ENCODE measurements at regions not wholly inside any gene's neighbourhood (a gene's known extent, or its start where the extent isn't known, plus 50 kb on each side); places are given as distances from the start of the nearest gene placed in this dataset.

DNA sequence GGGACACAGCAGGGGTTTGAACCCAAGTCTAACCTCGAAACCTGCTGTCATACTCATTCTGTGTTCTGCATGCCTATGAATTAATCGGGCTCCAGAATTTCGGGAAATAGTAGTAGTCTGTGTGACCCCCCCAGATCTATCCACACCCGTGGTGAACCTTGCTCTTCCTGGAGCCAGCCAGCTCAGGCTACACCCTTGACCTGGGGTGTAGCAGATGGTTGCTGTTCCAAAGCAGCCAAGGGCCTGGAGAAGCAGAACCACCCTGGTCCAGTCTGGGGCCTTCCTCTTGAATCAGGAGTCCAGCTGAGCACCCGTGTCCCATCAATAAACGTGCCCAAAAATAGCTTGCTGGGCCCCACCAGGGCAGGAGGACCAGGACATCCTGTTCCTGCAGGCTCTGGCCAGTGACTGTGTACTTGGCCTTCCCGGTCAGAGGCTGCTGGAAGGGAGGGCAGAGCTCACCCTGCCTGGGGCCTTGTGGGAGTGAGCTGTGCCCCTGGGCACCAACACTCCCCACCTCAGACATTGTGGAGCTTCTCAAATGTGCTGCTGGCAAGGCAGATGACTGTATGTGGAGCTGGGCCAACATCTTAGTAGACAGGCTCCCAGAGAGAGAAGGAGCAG, 101.2 kb upstream of the ZNF716 start:
- TF ChIP-seq, protein P1, sequence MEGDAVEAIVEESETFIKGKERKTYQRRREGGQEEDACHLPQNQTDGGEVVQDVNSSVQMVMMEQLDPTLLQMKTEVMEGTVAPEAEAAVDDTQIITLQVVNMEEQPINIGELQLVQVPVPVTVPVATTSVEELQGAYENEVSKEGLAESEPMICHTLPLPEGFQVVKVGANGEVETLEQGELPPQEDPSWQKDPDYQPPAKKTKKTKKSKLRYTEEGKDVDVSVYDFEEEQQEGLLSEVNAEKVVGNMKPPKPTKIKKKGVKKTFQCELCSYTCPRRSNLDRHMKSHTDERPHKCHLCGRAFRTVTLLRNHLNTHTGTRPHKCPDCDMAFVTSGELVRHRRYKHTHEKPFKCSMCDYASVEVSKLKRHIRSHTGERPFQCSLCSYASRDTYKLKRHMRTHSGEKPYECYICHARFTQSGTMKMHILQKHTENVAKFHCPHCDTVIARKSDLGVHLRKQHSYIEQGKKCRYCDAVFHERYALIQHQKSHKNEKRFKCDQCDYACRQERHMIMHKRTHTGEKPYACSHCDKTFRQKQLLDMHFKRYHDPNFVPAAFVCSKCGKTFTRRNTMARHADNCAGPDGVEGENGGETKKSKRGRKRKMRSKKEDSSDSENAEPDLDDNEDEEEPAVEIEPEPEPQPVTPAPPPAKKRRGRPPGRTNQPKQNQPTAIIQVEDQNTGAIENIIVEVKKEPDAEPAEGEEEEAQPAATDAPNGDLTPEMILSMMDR (IDR thresholded peaks at IDR 0.05): no peak
- DNase-seq: no peak
- ATAC-seq: no peak
- 44 to 47% methylated on average over 7 of the region's 7 CpGs for WGBS, 2 donors
- FAIRE-seq: no peak
- no peaks in the 10 kb centered on the region for H3K27me3 ChIP-seq
- no peaks in the 10 kb centered on the region for H3K36me3 ChIP-seq
- H3K27ac ChIP-seq: no peak overlapping the region
- intact Hi-C loops (cut with DNase I): no loop called here
- H3K4me1 ChIP-seq: no peaks in the 10 kb centered on the region
- H3K4me3 ChIP-seq: no peak overlapping the region
- no peaks in the 10 kb centered on the region for H3K9me3 ChIP-seq

DNA sequence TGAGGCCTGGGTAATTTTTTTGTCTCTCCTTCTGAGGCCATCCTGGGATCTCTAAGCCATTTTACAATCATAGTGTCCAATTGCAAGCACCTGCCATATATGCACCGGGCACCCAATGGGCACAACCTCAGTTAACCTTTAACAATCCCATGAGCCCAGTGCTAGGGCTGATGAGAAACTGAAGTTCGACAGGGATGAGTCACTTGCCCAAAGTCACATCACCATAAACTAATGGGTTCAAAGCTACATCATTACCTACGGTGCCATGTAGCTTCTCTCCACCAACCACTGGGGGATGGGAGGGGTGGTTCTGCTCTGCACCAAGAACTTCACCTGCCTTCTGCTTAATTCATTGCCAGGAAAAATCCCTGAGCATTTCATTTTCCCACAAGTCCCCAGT, 95.8 kb upstream of the ZNF716 start:
- Histone ChIP-seq H3K36me3 (no peaks in the 10 kb centered on the region), H3K27ac (no peak overlapping the region), H3K27me3 (no peaks in the 10 kb centered on the region), H3K9me3 (no peaks in the 10 kb centered on the region), H3K4me3 (no peak overlapping the region), H3K4me1 (no peaks in the 10 kb centered on the region)
- TF ChIP-seq, protein P1 (IDR thresholded peaks at IDR 0.05): no peak
- intact Hi-C loops (cut with DNase I): no loop called here
- DNase-seq (no peak), ATAC-seq (no peak), FAIRE-seq (no peak)
- WGBS, 2 donors: 62 to 70% methylated on average over 3 of the region's 3 CpGs

DNA sequence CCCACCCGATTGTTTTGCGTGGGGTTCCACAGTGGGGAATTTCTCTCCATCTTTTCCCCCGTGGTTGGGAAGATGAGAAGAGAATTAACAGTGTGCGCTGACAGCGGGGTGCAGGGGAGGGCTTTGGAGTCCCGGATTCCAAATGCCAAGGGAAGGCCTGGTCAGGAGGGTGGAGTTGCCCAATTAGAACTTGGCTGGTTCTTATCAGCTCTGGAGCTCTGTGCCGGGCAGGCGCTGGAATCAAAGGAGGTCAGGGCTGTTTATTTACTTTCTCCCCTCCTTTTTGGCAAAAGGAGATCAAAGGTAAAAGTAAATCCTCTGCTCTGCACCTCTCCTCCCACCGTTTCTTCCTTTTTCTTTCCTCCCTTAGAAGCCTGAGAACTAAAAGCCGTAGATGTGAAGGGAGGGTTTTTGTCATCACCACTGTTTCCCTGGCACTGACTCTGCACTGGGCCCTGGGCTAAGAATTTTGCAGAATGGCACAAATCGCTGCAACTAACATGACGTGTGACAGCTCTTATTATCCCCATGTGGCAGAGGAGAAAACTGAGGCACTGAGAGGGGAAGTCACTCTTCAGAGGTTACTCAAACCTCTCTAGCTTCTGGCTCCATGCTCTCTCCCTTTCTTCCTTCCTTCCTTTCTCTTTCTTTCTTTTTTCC, 95.2 kb upstream of the ZNF716 start:
- Histone ChIP-seq H3K27ac (no peak overlapping the region), H3K9me3 (no peaks in the 10 kb centered on the region), H3K4me1 (no peaks in the 10 kb centered on the region), H3K27me3 (no peaks in the 10 kb centered on the region), H3K36me3 (no peaks in the 10 kb centered on the region), H3K4me3 (no peak overlapping the region)
- WGBS, 2 donors: 53 to 68% methylated on average over 12 of the region's 12 CpGs
- FAIRE-seq (no peak), ATAC-seq (no peak), DNase-seq (no peak)
- TF ChIP-seq, protein P1 (IDR thresholded peaks at IDR 0.05): no peak
- intact Hi-C loops (cut with DNase I): no loop called here

DNA sequence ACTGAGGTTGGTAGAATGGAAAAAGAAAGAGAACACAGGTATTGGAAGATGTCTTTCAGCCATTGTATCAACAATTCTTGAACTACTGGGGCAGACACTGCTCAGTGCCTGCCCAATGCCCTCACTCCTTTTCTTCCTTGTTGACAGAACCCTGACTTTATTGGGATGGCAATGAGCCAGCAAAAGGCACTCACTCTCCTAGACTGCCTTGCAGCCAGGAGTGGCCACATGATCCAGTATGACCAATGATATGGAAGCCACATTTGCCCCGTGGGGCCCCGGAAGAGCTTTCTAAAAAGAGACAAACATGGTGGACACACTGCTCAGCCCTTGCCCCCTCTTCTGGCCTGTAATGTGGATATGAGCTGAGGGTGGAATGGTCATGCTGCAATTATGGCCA, 88.6 kb upstream of the ZNF716 start:
- Histone ChIP-seq H3K27me3 (no peaks in the 10 kb centered on the region), H3K9me3 (no peaks in the 10 kb centered on the region), H3K4me1 (no peaks in the 10 kb centered on the region), H3K27ac (no peak overlapping the region), H3K36me3 (no peaks in the 10 kb centered on the region), H3K4me3 (no peak overlapping the region)
- TF ChIP-seq, protein P1 (IDR thresholded peaks at IDR 0.05): no peak
- FAIRE-seq: no peak
- ATAC-seq: no peak
- WGBS, 2 donors: 78 to 86% methylated on average over 2 of the region's 2 CpGs
- intact Hi-C loops (cut with DNase I): no loop called here
- no peak for DNase-seq

DNA sequence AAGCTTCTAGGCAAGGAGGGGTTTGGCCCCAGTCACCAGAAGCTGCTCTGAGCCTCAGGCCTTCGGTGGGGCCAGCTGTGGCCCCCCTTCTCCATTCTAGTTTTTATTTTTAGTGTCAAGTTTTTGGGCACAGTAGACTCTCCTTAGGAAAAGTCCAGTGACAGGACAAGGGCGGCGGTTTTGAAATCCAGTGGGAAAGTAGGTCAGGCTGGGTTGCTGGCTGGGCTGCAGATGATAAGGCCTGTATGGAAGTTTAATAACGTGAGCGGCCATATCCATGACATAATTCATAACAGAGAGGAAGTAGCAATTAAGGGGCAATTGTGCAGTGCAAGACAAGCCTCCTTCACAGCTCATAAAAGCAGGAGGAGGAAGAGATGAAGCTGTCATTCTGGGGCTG, 87.1 kb upstream of the ZNF716 start:
- no peak for ATAC-seq
- WGBS, 2 donors: 57 to 59% methylated on average over 5 of the region's 5 CpGs
- no peak for DNase-seq
- FAIRE-seq: no peak
- Histone ChIP-seq H3K36me3 (no peaks in the 10 kb centered on the region), H3K27ac (no peak overlapping the region), H3K4me3 (no peak overlapping the region), H3K27me3 (no peaks in the 10 kb centered on the region), H3K4me1 (no peaks in the 10 kb centered on the region), H3K9me3 (no peaks in the 10 kb centered on the region)
- intact Hi-C loops (cut with DNase I): no loop called here
- TF ChIP-seq, protein P1 (IDR thresholded peaks at IDR 0.05): no peak
